ENCODE measurements at regions not wholly inside any gene's neighbourhood (a gene's known extent, or its start where the extent isn't known, plus 50 kb on each side); places are given as distances from the start of the nearest gene placed in this dataset.

DNA sequence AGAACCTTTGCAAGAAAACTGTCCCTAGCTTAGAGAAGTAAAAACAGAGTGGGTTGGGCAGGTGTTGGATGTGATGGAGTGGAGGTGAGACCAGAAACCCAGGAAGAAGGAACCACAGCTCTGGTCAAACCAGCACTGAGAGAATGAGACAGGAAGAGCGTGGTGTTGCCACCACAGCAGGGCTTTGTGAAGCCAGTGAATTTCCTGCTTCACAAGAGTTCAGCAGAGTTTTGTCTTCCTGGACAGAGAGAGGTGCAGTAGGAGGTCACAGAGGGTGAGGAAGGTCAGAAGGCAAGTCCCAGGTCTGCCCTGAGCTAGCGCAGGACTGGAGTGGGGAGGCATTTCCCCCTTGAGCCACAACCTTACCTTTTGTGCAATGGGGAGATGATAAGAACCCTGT lies 2306.2 kb upstream of the ACO1 start:
- TF ChIP-seq, protein P1, sequence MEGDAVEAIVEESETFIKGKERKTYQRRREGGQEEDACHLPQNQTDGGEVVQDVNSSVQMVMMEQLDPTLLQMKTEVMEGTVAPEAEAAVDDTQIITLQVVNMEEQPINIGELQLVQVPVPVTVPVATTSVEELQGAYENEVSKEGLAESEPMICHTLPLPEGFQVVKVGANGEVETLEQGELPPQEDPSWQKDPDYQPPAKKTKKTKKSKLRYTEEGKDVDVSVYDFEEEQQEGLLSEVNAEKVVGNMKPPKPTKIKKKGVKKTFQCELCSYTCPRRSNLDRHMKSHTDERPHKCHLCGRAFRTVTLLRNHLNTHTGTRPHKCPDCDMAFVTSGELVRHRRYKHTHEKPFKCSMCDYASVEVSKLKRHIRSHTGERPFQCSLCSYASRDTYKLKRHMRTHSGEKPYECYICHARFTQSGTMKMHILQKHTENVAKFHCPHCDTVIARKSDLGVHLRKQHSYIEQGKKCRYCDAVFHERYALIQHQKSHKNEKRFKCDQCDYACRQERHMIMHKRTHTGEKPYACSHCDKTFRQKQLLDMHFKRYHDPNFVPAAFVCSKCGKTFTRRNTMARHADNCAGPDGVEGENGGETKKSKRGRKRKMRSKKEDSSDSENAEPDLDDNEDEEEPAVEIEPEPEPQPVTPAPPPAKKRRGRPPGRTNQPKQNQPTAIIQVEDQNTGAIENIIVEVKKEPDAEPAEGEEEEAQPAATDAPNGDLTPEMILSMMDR (conservative IDR thresholded peaks at IDR 0.05; ENCODE audit: low read depth, low read length) = no peak
- TF ChIP-seq POLR2A (IDR thresholded peaks at IDR 0.05; ENCODE audit: low read depth, low read length) (no peak), RFX5 (IDR thresholded peaks at IDR 0.05; ENCODE audit: low read depth, low read length) (no peak), USF2 (IDR thresholded peaks at IDR 0.05; ENCODE audit: low read depth, low read length) (no peak), CEBPB (IDR thresholded peaks at IDR 0.05; ENCODE audit: low read depth, low read length) (no peak), RAD21 (IDR thresholded peaks at IDR 0.05; ENCODE audit: low read length) (no peak), MXI1 (IDR thresholded peaks at IDR 0.05; ENCODE audit: borderline replicate concordance, low read depth, low read length) (no peak)
